ENCODE measurements at regions not wholly inside any gene's neighbourhood (a gene's known extent, or its start where the extent isn't known, plus 50 kb on each side); places are given as distances from the start of the nearest gene placed in this dataset.
"Not testable (repeated sequence)": the region's sequence is repeated elsewhere in the genome, so short reads cannot be mapped to it uniquely, and the experiment has no call there.

DNA sequence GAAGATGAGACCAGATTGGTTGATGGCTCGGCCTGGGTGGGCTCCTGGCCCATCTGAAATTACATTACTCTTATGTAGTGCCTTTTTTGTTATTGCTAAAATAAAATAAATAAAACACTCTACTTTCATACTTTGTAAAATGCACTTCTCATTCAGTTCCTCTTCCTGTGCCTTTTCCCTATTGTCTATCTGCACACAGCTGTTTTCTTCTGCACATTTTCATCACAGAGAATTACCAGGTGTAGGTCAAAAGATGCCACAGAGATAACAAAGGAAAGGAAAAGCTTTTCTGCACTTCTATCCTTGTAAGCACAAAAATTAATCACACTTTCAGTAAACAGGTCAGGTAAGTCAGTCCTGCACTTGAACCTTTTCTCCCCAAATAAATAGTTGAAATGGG, 265.1 kb downstream of the BTG1 start:
- ATAC-seq (no peak), FAIRE-seq (no peak), DNase-seq (no peak)
- H3K4me3 ChIP-seq: no peak overlapping the region
- intact Hi-C loops (cut with DNase I): no loop called here
- TF ChIP-seq, protein P1, sequence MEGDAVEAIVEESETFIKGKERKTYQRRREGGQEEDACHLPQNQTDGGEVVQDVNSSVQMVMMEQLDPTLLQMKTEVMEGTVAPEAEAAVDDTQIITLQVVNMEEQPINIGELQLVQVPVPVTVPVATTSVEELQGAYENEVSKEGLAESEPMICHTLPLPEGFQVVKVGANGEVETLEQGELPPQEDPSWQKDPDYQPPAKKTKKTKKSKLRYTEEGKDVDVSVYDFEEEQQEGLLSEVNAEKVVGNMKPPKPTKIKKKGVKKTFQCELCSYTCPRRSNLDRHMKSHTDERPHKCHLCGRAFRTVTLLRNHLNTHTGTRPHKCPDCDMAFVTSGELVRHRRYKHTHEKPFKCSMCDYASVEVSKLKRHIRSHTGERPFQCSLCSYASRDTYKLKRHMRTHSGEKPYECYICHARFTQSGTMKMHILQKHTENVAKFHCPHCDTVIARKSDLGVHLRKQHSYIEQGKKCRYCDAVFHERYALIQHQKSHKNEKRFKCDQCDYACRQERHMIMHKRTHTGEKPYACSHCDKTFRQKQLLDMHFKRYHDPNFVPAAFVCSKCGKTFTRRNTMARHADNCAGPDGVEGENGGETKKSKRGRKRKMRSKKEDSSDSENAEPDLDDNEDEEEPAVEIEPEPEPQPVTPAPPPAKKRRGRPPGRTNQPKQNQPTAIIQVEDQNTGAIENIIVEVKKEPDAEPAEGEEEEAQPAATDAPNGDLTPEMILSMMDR (IDR thresholded peaks at IDR 0.05): no peak
- H3K9me3 ChIP-seq: no peaks in the 10 kb centered on the region
- 97 to 98% methylated on average over 1 of the region's 1 CpG for WGBS, 2 donors
- H3K27me3 ChIP-seq: no peaks in the 10 kb centered on the region
- H3K27ac ChIP-seq: no peak overlapping the region
- H3K36me3 ChIP-seq: no peaks in the 10 kb centered on the region
- no peaks in the 10 kb centered on the region for H3K4me1 ChIP-seq

DNA sequence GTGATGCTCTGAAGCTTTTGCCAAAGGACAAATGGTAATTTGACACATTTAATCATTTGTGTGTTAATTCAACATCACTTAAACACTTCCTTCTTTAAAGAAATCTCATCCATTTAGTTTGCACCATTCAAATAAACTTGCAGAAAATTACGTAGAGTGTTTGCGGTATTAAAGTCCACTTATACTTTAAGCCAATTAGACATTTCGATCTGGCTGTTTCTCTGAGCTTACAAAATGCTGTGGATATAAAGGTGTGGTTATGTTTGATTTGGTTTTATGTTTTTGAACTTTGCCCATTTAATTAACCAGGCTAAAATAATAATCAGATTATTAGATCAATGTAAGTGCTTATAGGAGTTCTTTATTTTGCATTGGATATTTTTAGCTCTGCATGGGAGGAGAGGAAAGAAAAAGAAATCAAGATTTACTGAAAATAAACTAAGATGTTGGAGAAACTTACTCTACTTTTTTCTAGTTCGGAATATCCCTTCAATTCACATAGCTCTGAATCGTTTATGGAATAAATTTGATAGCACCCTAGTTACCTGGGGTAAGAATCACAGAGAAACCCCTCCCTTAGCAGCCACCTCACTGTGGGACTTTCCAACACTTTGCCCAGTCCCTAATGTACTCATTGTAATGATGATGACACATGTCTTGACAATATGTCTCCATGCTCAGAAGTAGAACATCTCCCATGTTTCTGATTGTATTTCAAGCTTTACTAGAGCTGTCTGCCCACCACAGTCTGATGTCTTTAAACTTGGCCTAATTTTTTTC, 268.0 kb downstream of the BTG1 start:
- 83 to 85% methylated on average over 5 of the region's 5 CpGs for WGBS, 2 donors
- ATAC-seq: peak in 2 of 4 donors; percentile 16 to 30
- no peaks in the 10 kb centered on the region for H3K9me3 ChIP-seq
- intact Hi-C loops (cut with DNase I): no loop called here
- H3K27ac ChIP-seq: peak overlapping the region in 1 of 4 donors; percentile 19
- no peaks in the 10 kb centered on the region for H3K4me1 ChIP-seq
- no peaks in the 10 kb centered on the region for H3K27me3 ChIP-seq
- FAIRE-seq: peak; percentile 37
- TF ChIP-seq, protein P1 (IDR thresholded peaks at IDR 0.05): no peak
- no peaks in the 10 kb centered on the region for H3K36me3 ChIP-seq
- DNase-seq: no peak
- H3K4me3 ChIP-seq: no peak overlapping the region

DNA sequence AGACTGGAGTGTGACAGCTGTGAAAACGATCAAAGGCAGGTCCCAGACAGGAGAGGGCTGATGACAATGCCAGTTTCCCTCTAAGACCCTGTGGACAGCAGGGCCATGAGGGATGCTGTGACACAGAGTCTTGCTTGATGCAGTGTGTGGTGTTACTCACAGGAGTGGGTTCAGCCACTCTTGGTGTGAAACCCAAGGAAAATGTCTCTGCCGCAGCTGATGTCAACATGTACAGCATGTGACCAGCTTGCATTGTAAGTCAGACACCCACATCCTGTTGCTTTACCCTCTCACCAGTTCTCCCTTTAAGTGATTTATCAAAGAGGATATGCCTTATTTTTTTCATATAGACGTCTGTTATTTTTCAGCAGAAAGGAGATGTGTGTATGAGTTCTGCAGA, 268.6 kb downstream of the BTG1 start:
- no peaks in the 10 kb centered on the region for H3K36me3 ChIP-seq
- no peaks in the 10 kb centered on the region for H3K4me1 ChIP-seq
- H3K27ac ChIP-seq: peak overlapping the region in 1 of 4 donors; percentile 43
- H3K27me3 ChIP-seq: no peaks in the 10 kb centered on the region
- no peaks in the 10 kb centered on the region for H3K9me3 ChIP-seq
- TF ChIP-seq, protein P1 (IDR thresholded peaks at IDR 0.05): no peak
- peak in 3 of 4 donors; percentile 61 to 89 (median 88) for ATAC-seq
- 55 to 59% methylated on average over 3 of the region's 3 CpGs for WGBS, 2 donors
- intact Hi-C loops (cut with DNase I): no loop called here
- H3K4me3 ChIP-seq: no peak overlapping the region
- FAIRE-seq: no peak
- peak in 1 of 6 donors; percentile 46 for DNase-seq

DNA sequence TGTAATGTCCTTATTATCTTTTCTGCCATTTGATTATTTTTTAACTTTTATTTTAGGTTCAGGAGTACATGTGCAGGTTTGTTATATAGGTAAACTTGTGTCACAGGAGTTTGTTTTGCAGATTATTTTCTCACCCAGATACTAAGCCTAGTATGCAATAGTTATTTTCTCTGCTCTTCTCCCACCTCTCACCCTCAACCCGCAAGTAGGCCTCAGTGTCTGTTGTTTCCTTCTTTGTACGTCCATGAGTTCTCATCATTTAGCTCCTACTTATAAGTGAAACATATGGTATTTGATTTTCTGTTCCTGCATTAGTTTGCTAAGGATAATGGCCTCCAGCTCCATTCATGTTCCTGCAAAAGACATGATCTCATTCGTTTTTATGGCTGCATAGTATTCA, 270.0 kb downstream of the BTG1 start:
- H3K27ac ChIP-seq; H3K4me3 ChIP-seq; H3K27me3 ChIP-seq; DNase-seq; H3K9me3 ChIP-seq; H3K36me3 ChIP-seq; H3K4me1 ChIP-seq; FAIRE-seq; ATAC-seq; intact Hi-C loops (cut with DNase I): not testable (repeated sequence)
- WGBS, 2 donors: 83 to 91% methylated on average over 3 of the region's 3 CpGs

DNA sequence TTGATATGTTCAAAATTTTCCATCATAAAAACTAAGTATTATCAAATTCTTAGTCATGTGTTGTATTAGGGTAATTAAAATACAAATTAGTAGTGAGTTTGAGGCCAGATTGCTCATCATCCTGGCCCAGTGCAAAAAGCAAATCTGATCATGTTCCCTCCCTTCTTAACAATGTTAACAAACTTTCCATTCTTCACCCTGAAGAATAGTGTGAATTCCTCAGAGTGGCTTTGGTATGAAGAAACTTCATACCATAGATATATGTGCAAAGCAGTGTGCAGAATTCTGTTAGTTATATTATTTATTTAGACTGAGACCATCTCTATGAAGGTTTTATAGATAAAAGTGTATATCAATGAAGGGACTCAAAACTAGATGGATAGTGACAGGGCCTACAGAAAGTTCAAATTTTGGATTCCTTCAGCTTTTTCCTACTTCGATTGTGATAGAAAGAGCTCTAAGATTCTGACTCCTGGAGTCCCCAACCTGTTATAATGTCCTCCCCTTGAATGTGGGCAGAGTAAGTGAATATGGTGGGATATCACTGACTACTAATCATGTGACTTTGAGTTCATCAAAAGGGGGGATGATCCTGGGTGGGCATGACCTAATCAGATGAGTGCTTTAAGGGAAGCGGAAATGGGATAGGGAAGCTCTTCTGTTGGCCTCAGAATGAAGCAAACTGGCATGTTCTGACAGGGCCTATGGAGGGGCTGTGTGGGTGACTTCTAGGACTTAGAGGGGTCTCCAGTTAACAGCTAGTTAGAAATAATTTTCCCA, 271.4 kb downstream of the BTG1 start:
- TF ChIP-seq, protein P1 (IDR thresholded peaks at IDR 0.05): no peak
- 97 to 98% methylated on average over 2 of the region's 2 CpGs for WGBS, 2 donors

More for the DNA sequence above, 271.4 kb downstream of the BTG1 start:
- ATAC-seq: no peak
- Histone ChIP-seq H3K4me1 (no peaks in the 10 kb centered on the region), H3K27ac (no peak overlapping the region), H3K36me3 (no peaks in the 10 kb centered on the region), H3K9me3 (no peaks in the 10 kb centered on the region), H3K27me3 (no peaks in the 10 kb centered on the region), H3K4me3 (no peak overlapping the region)
- FAIRE-seq: no peak
- DNase-seq: no peak
- intact Hi-C loops (cut with DNase I): no loop called here

Measured in pancreas (tissue), 10 donors.